ENCODE measurements at regions not wholly inside any gene's neighbourhood (a gene's known extent, or its start where the extent isn't known, plus 50 kb on each side); places are given as distances from the start of the nearest gene placed in this dataset.

- TF ChIP-seq CTCF (IDR thresholded peaks at IDR 0.05) (no peak), EZH2 (IDR thresholded peaks at IDR 0.05) (no peak), EZH2phosphoT487 (IDR thresholded peaks at IDR 0.05) (no peak)
These were observed 625.2 kb upstream of the CELF2 start for GRCh38 chr10:10392511-10392910.

Data from neural progenitor cell (in vitro differentiated cells).